Esophagus squamous epithelium (tissue), 5 donors: ENCODE measurements at regions not wholly inside any gene's neighbourhood (a gene's known extent, or its start where the extent isn't known, plus 50 kb on each side); places are given as distances from the start of the nearest gene placed in this dataset.
A peak's percentile ranks its signal among the peaks of the same experiment; 100 is the strongest.

Experiments
- DNase-seq: peaks from one replicate; lab custom pipeline; 2025; lab: John Stamatoyannopoulos, UW
- H3K27ac ChIP-seq, 4 donors: fragments of 200-600 bp; sonication (generic); one replicate each; pipeline ENCODE4 v1.5.1; 2016 to 2019; ENCODE audit warnings: mild to moderate bottlenecking in 1 of 4
- H3K27me3 ChIP-seq, 4 donors: fragments of 200-600 bp; sonication (generic); 1 replicate in 3 of 4; 2 replicates in 1 of 4; pipeline versions ENCODE4 v1.5.1 to v1.6.0; 2017 to 2021; ENCODE audit warnings: antibody characterized with exemption in 1 of 4
- H3K36me3 ChIP-seq, 3 donors: fragments of 200-600 bp; sonication (generic); one replicate each; pipeline ENCODE4 v1.5.1; 2016 to 2019
- H3K4me1 ChIP-seq, 3 donors: fragments of 200-600 bp; sonication (generic); one replicate each; pipeline ENCODE4 v1.5.1; 2017 to 2019
- H3K4me3 ChIP-seq, 4 donors: fragments of 200-600 bp; sonication (generic); 1 replicate in 3 of 4; 2 replicates in 1 of 4; pipeline ENCODE4 v1.5.1; 2016 to 2019; ENCODE audit warnings: mild to moderate bottlenecking in 2 of 4, moderate library complexity in 1 of 4
- H3K9me3 ChIP-seq, 3 donors: fragments of 200-600 bp; sonication (generic); one replicate each; pipeline ENCODE4 v1.5.1; 2016 to 2019
- CTCF ChIP-seq, 6 experiments: fragments of 450-650 bp in 4 of 6; fragments of 200-600 bp in 2 of 6; sonication (generic) in 2 of 6; IDR thresholded peaks; one replicate each; pipeline ENCODE4 v1.5.1; 2016 to 2019; ENCODE audit warnings: antibody characterized with exemption in 6 of 6, mild to moderate bottlenecking in 4 of 6, moderate library complexity in 4 of 6
- POLR2A ChIP-seq, 4 donors: fragments of 450-650 bp; IDR thresholded peaks; one replicate each; pipeline ENCODE4 v1.6.1; 2017; ENCODE audit warnings: antibody characterized with exemption in 4 of 4, mild to moderate bottlenecking in 4 of 4, moderate library complexity in 3 of 4
- WGBS, 2 donors: methylation state at CpG; one replicate each; pipeline ENCODE4 v1.1.5; 2018; 5-methylcytosine and 5-hydroxymethylcytosine counted together
- intact Hi-C: fragments of 100-400 bp; cut with DNase I; formaldehyde crosslinking; loops from one replicate; pipeline ENCODE4 v1.15.0; 2022
- donor health status: DM: yes; HTN: yes; CAD: no.

GRCh38 chr2:81412681-81413080, 1108.1 kb upstream of the LRRTM1 start:
- no peak for DNase-seq
- Histone ChIP-seq H3K27me3 (no peaks in the 10 kb centered on the region), H3K27ac (no peak overlapping the region), H3K36me3 (no peaks in the 10 kb centered on the region), H3K4me3 (no peak overlapping the region), H3K4me1 (no peaks in the 10 kb centered on the region), H3K9me3 (no peaks in the 10 kb centered on the region)
- WGBS, 2 donors: 80 to 87% methylated on average over 3 of the region's 3 CpGs
- TF ChIP-seq CTCF (IDR thresholded peaks at IDR 0.05) (no peak), POLR2A (IDR thresholded peaks at IDR 0.05) (no peak)
- intact Hi-C loops: no loop called here

- DNase-seq: no peak
- no peak overlapping the region for H3K27ac ChIP-seq
- peaks cover 0 to 9% (median 0%) of the 10 kb centered on the region in 3 donors for H3K9me3 ChIP-seq
- no peaks in the 10 kb centered on the region for H3K36me3 ChIP-seq
- no peaks in the 10 kb centered on the region for H3K27me3 ChIP-seq
- no peak overlapping the region for H3K4me3 ChIP-seq
- 74 to 91% methylated on average over 2 of the region's 2 CpGs for whole genome bisulfite sequencing, 2 donors
- H3K4me1 ChIP-seq: no peaks in the 10 kb centered on the region
- intact Hi-C loops: no loop called here
- TF ChIP-seq POLR2A (IDR thresholded peaks at IDR 0.05): no peak
- no peak for TF ChIP-seq CTCF (IDR thresholded peaks at IDR 0.05)
Measured at GRCh38 chr2:81403508-81403907, 1099.0 kb upstream of the LRRTM1 start.

- Histone ChIP-seq H3K4me1 (no peaks in the 10 kb centered on the region), H3K36me3 (no peaks in the 10 kb centered on the region), H3K27ac (no peak overlapping the region), H3K27me3 (no peaks in the 10 kb centered on the region), H3K4me3 (no peak overlapping the region), H3K9me3 (peaks cover 0 to 19% (median 0%) of the 10 kb centered on the region in 3 donors)
- WGBS, 2 donors: 88 to 91% methylated on average over 4 of the region's 4 CpGs
- TF ChIP-seq POLR2A (IDR thresholded peaks at IDR 0.05) (no peak), CTCF (IDR thresholded peaks at IDR 0.05) (no peak)
- intact Hi-C loops: no loop called here
- no peak for DNase-seq
Measured at GRCh38 chr2:81396417-81397019, 1092.0 kb upstream of the LRRTM1 start.

- 43 to 56% methylated on average over 2 of the region's 2 CpGs for WGBS, 2 donors
- DNase-seq: no peak
- no peak for TF ChIP-seq CTCF (IDR thresholded peaks at IDR 0.05)
- no peak for TF ChIP-seq POLR2A (IDR thresholded peaks at IDR 0.05)
- intact Hi-C loops: no loop called here
- no peaks in the 10 kb centered on the region for H3K4me1 ChIP-seq
- no peak overlapping the region for H3K4me3 ChIP-seq
- H3K36me3 ChIP-seq: no peaks in the 10 kb centered on the region
- no peak overlapping the region for H3K27ac ChIP-seq
- no peaks in the 10 kb centered on the region for H3K27me3 ChIP-seq
- peaks cover 0 to 19% (median 0%) of the 10 kb centered on the region in 3 donors for H3K9me3 ChIP-seq
Measured at GRCh38 chr2:81395746-81396145, 1091.2 kb upstream of the LRRTM1 start.

GRCh38 chr2:81389203-81389602, 1084.7 kb upstream of the LRRTM1 start:
- peaks cover 0 to 6% (median 0%) of the 10 kb centered on the region in 3 donors for H3K9me3 ChIP-seq
- H3K27me3 ChIP-seq: no peaks in the 10 kb centered on the region
- 64 to 71% methylated on average over 3 of the region's 3 CpGs for WGBS, 2 donors
- no peak for DNase-seq
- no peak for TF ChIP-seq POLR2A (IDR thresholded peaks at IDR 0.05)
- peak in 1 of 6 experiments; percentile 19 for TF ChIP-seq CTCF (IDR thresholded peaks at IDR 0.05)
- H3K27ac ChIP-seq: no peak overlapping the region
- H3K36me3 ChIP-seq: no peaks in the 10 kb centered on the region
- no peaks in the 10 kb centered on the region for H3K4me1 ChIP-seq
- no peak overlapping the region for H3K4me3 ChIP-seq
- intact Hi-C loops: no loop called here
